Fibroblast of gingiva (primary cell): ENCODE measurements at regions not wholly inside any gene's neighbourhood (a gene's known extent, or its start where the extent isn't known, plus 50 kb on each side); places are given as distances from the start of the nearest gene placed in this dataset.
"Not testable (repeated sequence)": the region's sequence is repeated elsewhere in the genome, so short reads cannot be mapped to it uniquely, and the experiment has no call there.

Source experiments
- DNase-seq: peaks from one replicate; pipeline ENCODE4 v3.0.0-alpha.2; 2011; ENCODE audit warnings: low read depth

DNA sequence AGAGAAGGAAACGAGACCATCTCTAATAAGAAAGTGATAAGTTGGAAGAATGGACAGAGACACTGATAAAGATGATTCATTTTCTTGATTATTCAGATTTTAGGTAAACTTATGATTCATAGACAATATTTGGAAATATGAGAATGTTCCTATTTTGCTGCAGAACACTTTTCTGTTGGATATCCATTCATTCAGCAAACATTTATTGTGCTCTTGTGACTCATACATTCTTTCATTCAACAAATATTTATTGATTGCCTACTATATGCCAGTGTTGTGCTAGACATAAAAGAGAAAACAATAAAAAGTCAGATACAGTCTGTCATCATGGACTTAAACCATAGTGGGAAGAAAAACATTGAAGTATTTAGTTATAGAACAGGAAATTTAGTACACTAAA, 1232.0 kb downstream of the STIM2 start:
- DNase-seq: no peak

DNA sequence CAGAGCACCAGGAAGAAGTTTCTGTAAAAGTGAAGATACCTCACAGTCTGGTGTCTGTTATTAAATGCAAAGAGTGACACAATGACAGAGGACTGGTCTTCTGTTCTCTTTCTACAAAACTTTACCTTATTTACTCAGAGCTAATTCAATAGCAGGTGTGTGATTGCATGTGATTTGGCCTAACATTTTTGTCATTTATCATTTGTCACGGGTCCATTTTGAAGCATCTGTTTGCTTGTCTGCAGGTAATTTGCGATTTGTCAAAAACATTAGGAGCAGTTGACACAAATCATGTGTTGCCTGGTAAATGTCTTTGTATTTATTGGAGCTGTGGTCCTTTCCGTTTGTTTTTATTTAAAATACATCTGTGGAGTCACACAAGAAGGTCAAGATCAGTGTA, 1232.4 kb downstream of the STIM2 start:
- DNase-seq: no peak

DNA sequence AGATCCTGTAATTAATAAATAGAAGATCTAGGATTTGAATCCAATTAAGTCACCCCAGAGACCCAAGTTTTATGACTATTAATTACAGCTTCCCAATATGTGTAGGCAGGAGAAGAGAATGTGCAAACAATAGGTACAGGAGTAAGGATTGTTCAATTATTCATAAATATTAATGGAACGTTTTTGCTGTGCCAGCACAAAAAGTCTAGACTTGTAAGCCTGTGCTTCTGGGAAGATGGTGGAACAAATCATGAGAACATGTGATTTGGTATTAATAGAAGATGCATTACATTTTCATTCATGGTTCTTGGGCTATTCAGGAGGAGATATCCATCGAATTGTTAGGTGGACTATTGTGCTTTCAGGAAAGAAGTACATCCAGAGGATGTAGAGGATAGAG, 1240.9 kb downstream of the STIM2 start:
- no peak for DNase-seq

DNA sequence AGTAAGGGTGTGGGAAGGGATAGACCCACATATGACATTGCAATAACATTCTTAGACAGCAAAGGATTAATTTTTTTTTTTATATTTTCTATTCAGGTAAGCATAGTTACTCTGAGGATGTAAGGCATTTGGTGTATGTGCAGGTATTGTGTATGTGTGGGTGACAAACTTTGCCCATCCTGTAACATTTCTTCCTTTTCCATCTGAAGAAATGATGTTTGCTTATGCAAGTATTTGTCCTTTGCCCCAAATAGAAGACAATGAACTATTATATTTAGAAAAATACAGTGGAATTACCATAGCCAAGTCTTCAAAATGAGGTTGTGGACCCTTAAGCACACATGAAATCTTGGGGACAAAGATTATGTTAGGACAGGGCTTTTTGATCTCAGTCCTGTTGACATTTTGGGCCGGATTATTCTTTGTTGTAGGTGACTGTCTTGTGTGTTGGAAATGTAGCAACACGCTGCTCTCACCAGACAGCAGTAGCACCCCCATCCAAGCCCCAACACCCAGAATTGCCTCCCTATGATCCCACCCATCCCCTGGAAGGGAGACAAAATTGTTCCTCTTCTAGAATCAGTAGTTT, 1244.7 kb downstream of the STIM2 start:
- no peak for DNase-seq

DNA sequence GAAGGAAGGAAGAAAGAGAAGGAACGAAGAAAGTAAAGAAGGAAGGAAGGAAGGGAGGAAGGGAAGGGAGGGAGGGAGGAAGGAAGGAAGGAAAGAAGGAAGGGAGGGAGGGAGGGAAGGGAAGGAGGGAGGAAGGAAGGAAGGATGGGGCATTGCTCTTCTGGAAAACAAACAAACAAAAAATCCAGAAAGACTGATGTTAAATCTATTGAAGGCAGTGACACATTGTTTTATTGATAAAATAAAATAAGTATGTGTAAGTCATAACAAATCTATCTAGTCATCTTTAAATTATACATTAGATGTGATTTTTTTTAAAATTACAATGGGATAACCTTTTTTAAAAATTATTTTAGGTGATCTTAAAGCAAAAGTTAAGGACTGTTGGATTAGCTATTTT, 1245.5 kb downstream of the STIM2 start:
- no peak for DNase-seq

DNA sequence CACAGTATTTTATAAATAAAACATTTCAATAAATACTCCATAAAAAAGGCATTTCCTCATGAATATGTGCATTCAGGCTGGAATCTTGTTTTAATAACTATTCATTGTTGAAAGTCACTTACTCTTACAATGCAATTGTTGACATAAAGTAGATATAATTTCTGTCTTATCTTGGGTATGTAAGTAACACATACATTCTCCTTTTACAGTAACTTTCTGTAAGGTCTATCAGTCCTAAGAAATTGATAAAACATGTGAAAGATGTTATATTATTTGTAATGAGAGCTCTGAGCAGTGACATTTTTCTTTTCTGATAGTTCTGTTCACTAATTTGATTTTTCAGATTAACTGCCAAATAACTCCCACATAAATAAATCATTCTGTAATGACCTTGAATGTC, 1249.2 kb downstream of the STIM2 start:
- DNase-seq: no peak

DNA sequence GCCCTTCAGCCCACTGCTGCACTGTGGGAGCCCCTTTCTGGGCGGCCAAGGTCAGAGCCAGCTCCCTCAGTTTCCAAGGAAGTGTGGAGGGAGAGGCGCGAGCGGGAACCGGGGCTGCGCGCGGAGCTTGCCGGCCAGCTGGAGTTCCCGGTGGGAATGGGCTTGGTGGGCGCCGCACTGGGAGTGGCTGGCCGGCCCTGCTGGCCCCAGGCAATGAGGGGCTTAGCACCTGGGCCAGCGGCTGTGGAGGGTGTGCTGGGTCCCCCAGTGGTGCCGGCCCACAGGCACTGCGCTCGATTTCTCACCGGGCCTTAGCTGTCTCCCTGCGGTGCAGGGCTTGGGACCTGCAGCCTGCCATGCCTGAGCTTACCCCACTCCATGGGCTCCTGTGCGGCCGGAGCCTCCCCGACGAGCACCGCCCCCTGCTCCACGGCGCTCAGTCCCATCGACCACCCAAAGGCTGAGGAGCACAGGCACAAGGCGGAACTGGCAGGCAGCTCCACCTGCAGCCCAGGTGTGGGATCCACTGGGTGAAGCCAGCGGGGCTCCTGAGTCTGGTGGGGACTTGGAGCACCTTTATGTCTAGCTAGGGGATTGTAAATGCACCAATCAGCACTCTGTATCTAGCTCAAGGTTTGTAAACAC, 1252.2 kb downstream of the STIM2 start:
- DNase-seq: not testable (repeated sequence)

DNA sequence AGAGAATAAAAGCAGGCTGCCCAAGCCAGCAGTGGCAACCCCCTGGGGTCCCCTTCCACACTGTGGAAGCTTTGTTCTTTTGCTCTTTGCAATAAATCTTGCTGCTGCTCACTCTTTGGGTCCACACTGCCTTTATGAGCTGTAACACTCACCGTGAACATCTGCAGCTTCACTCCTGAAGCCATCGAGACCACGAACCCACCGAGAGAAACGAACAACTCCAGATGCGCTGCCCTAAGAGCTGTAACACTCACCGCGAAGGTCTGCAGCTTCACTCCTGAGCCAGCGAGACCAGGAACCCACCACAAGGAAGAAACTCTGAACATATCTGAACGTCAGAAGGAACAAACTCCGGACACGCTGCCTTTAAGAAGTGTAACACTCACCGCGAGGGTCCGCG, 1252.9 kb downstream of the STIM2 start:
- DNase-seq: not testable (repeated sequence)

DNA sequence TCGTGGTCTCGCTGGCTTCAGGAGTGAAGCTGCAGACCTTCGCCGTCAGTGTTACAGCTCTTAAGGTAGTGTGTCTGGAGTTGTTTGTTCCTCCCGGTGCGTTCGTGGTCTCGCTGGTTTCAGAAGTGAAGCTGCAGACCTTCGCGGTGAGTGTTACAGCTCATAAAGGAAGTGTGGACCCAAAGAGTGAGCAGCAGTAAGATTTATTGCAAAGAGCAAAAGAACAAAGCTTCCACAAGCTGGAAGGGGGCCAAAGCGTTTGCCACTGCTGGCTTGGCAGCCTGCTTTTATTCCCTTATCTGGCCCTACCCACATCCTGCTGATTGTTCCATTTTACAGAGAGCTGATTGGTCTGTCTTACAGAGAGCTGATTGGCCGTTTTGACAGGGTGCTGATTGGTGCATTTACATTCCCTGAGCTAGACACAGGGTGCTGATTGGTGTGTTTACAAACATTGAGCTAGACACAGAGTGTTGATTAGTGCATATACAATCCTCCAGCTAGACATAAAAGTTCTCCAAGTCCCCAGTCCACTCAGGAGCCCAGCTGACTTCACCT, 1256.0 kb downstream of the STIM2 start:
- not testable (repeated sequence) for DNase-seq

DNA sequence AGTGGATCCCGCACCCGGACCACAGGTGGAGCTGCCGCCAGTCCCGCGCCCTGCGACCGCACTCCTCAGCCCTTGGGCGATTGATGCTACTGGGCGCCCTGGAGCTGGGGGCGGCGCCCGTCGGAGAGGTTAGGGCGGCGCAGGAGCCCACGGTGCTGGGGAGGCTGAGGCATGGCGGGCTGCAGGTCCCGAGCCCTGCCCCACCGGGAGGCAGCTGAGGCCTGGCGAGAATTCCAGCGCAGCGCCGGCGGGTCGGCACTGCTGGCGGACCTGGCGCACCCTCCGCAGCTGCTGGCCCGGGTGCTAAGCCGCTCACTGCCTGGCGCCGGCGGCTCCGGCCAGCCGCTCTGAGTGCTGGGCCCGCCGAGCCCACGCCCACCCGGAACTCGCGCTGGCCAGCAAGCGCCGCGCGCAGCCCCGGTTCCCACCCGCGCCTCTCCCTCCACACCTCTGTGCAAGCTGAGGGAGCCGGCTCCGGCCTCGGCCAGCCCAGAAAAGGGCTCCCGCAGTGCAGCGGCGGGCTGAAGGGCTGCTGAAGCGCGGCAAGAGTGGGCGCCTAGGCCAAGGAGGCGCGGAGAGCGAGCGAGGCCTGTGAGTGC, 1256.5 kb downstream of the STIM2 start:
- DNase-seq: no peak

DNA sequence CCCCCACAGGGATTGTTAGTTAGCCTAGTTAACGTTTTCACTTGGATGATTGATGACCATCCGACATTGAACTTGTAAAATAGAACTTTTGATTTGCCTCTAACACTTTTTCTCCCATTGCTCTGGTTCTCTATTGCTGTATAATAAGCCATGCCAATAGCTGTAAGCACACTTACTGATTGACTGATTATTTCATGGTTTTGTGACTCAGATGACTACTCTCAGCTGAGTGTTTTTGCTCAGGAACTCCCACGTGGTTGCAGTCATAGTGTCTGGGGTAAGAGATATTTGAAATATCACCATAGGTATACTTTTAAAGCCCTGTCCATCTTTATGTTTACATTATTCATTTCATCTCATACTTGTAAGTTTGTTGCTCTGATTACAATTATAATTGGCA, 1285.5 kb downstream of the STIM2 start:
- no peak for DNase-seq

DNA sequence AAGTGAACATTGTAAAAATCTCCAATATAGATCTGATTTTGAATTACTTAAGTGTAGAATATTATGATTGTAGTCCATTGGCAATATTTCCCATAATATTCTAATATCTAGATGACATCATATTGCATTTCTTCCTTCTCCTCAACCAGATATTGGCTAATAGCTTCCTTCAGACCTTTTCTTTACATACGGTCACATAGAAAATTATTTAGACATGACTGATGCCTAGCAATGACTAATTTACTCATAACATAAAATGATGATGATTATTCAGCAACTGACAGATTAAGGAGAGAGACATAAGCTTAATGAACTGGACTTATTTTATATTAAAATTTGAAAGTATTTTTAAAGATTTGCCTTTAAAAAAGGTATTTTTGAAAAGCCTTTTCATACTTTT, 1287.6 kb downstream of the STIM2 start:
- no peak for DNase-seq

DNA sequence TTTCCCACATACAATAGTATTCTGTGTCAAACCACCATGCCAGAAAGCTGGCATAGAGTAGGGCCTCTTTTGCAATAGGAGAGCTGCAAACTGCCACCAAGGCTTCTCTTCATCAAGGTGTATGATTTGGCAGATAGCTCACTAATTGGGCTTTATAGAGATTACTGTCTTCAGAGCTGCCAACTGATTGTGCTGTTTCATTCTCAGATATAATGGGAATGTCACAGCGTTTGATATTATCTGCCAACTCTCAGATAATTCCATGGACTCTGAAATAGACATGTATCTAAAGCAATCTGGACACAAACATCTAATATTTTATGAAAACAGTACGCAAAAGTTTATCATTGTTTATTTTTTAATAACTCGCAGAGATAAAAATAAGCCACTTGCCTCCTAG, 1289.1 kb downstream of the STIM2 start:
- DNase-seq: no peak

DNA sequence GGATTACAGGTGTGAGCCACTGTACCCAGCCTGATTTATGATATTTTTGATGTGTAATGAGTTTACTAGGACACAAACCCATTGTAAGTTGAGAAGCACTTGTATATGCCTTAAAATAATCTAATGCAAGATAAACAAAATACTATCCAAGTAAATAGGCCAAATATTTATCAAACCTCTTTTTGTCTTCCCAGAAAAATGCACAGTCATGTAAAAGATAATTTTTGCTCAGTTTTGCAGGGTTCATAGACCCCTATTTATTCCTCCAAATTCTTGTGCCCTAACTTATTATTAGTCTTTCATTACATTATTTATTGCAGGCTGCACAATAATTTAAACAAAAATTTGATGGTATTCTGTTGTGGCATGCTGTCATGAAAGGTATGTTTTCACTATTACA, 1290.7 kb downstream of the STIM2 start:
- no peak for DNase-seq

DNA sequence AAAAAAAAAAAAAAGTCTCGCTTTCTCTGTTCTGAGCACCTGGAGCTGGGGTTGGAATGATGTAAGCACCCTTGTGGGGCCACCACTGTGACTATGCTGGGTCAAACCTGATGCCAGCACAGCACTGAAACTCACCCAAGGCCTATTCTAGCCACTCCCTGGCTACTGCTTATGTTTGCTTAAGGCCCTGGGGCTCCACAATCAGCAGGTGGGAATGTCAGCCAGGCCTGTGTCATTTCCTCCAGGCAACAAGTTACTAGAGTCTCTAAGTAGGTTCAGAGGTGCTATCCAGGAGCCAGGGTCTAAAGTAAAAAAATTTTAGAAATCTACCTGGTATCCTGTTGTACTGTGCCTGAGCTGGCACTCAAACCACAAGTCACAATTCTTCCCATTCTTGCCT, 1306.8 kb downstream of the STIM2 start:
- DNase-seq: no peak

DNA sequence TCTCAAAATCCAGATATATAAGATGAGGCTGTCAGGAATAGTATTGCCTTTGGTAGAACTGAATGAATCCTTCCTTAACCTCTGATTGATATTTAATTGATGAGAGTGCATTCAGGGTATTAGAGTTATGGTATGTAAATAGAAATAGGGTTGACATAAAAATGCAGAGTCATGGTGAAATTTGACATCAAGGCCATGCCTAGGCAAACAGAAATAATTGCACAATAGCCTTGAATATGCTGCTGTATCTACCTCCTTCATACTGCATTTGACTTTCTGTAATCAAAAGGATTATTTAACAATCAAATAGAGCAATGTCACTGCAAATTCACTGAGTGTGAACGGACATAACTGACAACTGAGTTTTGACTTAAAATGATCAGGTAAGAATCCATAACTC, 1316.3 kb downstream of the STIM2 start:
- no peak for DNase-seq

DNA sequence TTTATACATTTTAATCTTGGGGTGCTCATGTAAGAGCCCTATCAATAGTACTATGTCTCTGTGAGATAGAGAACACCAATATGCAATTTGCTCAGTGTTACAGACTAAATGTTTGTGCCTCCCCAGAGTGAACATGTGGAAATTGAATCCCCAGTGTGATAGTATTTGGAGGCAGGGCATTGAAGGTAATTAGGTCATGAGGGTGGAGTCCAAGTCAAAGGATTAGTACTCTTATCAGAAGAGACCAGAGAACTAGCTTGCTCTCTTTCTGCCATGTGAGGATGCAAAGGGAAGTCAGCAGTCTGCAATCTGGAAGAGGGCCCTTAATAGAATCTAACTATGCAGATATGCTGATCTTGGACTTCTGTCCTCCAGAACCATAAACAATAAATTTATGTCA, 1317.0 kb downstream of the STIM2 start:
- DNase-seq: no peak

DNA sequence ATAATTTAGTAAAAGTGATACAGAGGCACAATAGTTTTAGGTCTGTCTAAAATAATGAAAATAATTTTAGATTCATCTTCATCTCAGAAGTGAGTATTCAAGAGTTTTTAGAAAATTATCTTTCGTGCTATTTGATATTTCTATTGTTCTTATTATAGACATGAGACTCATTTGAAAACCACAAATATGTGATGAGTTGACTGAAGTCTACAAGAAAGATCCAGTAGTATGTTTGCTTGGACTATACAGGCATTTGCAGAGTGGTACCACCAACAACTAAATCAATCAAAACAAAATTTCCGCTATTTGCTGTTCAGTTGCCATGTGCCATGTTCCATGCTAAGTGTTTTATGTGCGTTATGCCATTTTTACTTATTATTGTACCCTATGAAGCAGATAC, 1318.5 kb downstream of the STIM2 start:
- DNase-seq: no peak

DNA sequence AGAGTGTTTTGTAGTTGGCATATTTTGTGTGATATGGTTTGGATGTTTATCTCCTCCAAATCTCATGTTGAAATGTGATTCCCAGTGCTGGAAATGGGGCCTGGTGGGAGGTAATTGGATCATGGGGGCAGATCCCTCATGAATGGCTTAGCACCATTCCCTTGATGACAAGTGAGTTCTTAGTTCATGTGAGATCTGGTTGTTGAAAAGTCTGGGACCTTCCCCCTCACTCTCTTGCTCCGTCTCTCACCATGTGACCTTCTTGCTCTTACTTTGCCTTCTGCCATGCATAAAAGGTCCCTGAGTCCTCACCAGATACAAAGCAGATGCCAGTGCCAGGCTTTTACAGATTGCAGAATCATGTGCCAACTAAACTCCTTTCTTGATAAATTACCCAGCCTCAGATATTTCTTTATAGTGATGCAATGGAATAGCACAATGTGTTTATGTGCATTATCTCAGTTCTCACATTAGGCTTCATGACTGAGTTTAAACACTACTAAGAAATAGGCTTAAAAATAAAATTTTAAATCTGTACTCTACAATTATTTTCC, 1348.8 kb downstream of the STIM2 start:
- no peak for DNase-seq

DNA sequence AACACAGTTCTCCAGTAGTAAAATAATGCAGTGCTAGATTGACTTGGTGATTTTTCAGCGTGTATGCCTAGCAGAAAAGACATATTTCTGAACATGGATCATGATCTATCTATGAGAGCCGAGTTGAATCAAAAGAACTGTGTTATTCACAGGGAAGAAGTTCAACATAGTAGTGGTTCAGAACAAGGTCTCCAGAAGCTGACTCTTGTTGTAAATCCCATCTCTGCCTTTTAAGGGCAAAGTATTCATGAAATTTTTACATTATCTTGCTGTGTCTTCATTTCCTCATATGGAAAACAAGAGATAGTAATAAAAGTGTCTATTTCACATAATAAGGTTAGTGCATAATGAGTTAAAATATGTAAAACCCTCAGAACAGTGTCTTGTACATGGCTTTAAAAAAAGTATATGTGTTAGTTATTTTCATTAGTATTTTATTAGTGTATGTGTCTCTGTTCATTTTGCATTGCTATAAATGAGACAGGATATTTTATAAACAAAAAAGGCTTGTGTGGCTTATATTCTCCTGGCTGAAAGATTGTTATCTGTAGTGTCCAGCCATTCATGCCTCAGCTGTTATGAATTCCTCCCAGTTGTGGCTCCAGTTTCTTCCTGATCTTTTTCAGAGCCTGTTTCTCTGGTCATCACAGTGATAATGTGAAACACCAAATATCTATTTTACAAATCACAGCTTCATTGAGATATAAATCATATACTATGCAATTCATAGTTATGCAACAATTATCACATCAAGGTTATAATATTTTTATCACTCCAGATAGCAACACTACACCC, 1351.2 kb downstream of the STIM2 start:
- DNase-seq: no peak

DNA sequence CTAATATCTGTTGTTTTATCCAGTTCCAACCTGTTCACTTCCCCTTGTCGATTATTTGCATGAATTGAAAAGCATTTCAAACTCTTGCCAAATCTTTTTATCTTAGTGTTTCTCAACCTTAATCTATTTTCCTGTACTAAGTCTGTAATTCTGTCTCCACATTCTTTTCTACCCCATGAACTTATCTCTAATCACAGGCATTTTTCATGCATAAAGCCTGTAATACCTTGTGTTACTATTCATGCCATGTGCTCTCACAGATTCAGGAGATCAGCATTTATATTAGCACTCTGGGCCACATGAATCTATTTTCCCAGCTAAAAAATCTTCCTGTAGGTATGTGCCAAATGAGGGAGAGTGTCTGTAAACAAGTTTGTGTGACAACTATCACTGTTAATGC, 1360.9 kb downstream of the STIM2 start:
- DNase-seq: no peak

DNA sequence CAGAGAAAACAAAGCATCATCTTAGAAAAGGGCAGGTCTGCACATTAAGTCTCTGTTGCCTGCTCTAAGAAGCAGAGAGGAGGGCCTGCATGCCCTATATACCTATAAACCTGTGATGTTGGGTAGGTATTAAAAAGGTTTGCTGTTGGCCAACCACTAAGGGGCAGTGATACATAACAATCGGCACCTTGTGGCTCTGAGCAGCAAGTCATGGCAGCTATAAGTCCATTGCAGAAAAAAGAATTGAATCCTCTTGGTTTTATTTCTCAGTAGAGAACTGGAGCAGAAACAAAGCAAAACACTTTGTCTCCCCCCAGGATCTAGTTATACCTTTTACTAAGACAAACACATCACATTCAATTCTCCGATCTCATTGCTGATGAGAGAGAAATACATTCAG, 1364.4 kb downstream of the STIM2 start:
- peak; percentile 14 for DNase-seq
